Mononuclear cell (primary cell): ENCODE measurements at regions not wholly inside any gene's neighbourhood (a gene's known extent, or its start where the extent isn't known, plus 50 kb on each side); places are given as distances from the start of the nearest gene placed in this dataset.

ENCODE experiments used
- H3K27me3 ChIP-seq: 2 replicates; pipeline ENCODE4 v1.6.0; 2011; ENCODE audit warnings: low read length, control low read depth; ENCODE audit not compliant: insufficient read depth
- H3K4me1 ChIP-seq: 2 replicates; pipeline ENCODE4 v1.5.1; 2011; ENCODE audit warnings: mild to moderate bottlenecking, low read length, control low read depth; ENCODE audit not compliant: insufficient read depth
- H3K4me3 ChIP-seq: 2 replicates; pipeline ENCODE4 v1.5.1; 2011; ENCODE audit warnings: mild to moderate bottlenecking, low read length, moderate library complexity
- H3K9me3 ChIP-seq: 2 replicates; pipeline ENCODE4 v1.5.1; 2011; ENCODE audit warnings: low read depth, mild to moderate bottlenecking, control low read depth, low read length

DNA sequence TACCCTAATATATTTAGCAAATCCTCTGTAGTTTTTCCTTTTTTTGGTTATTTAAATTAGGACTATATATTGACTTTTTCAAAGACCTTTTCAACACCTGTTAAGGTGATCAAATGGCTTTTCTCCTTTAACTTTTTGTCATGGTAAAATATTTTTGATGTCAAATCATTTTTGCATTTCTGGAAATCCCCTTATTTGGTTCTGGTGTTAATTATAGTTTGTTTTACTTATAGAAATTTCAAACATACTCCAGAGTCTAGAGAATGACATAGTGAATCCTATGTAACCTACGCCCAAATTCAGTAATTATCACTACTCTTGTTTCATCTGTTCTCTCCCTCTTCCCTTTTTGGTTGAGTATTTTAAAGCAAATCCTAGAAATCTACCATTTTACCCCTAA lies 121.3 kb upstream of the TBL1XR1 start:
- Histone ChIP-seq H3K9me3 (no peaks in the 10 kb centered on the region), H3K4me1 (peaks cover 35% of the 10 kb centered on the region), H3K27me3 (no peaks in the 10 kb centered on the region), H3K4me3 (no peak overlapping the region)

DNA sequence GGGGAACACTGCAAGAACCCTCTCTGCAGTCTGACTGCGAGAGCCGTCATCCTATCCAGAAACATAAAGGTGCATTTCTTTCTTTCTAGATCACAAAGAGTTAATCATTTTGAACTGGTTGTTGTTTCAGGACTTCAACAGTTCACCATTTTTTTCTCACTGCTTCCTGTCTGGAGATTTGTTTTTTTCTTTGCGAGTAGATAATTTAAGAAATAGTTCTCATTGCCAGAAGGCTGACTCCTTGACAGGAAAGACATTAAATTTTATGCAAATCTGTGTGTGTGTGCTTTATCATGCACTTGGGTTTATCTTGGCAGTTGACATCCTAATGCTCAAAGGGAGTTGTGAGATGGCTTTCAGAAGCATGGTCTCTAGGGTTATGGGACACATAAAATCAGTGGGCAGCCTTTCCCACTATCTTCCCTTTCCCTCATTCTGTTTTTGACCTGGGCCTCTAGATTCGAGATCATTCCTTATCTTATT lies 123.5 kb upstream of the TBL1XR1 start:
- Histone ChIP-seq H3K4me3 (no peak overlapping the region), H3K27me3 (no peaks in the 10 kb centered on the region), H3K4me1 (peaks cover 55% of the 10 kb centered on the region), H3K9me3 (no peaks in the 10 kb centered on the region)

GRCh38 chr3:177321819-177322218 lies 124.5 kb upstream of the TBL1XR1 start:
- peaks cover 56% of the 10 kb centered on the region for H3K4me1 ChIP-seq
- H3K27me3 ChIP-seq = no peaks in the 10 kb centered on the region

DNA sequence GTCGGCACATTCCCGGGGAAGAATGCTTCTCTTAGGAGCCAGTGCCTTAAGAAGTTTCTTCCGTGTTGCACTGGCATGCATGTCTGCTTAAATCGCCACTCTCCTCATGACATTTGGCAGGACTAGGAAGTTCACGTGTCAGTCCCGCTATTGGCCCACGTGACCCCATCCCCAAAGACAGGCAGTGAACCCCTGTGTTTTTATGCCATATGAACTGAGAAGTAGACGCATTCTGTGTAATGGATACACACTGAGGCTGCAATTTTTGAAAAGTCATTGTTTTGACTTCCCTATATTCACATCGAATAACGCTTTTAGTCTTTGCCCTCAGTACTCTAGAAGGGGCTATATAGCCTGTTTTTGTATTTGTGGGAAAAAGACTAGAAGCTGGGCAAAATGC lies 125.6 kb upstream of the TBL1XR1 start:
- H3K4me1 ChIP-seq = peaks cover 53% of the 10 kb centered on the region
- no peaks in the 10 kb centered on the region for H3K27me3 ChIP-seq
- H3K9me3 ChIP-seq = no peaks in the 10 kb centered on the region
- H3K4me3 ChIP-seq = no peak overlapping the region

More at GRCh38 chr3:177321819-177322218, 124.5 kb upstream of the TBL1XR1 start:
- Histone ChIP-seq H3K4me3 (no peak overlapping the region), H3K9me3 (no peaks in the 10 kb centered on the region)

DNA sequence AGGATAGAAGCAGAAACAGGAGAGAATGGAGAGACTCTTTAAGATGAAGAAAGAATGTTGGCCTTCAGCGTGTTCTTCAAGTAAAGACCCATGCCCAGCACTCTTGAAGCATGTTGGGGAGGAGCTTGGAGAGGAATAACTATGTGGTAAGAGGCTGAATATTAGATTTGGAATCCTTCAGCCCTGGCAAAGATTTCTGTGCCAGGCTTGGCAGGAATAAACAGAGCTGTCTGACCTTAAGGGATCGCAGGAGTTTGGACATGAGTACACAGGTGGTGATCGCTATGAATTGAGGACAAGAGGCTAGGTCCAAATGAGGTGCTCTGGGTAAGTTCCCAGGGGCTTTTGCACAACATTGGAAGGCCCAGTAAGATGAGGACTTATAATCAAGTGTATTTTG lies 132.6 kb upstream of the TBL1XR1 start:
- Histone ChIP-seq H3K27me3 (no peaks in the 10 kb centered on the region), H3K4me1 (peaks cover 42% of the 10 kb centered on the region), H3K9me3 (no peaks in the 10 kb centered on the region), H3K4me3 (no peak overlapping the region)

- Histone ChIP-seq H3K27me3 (no peaks in the 10 kb centered on the region), H3K4me3 (no peak overlapping the region), H3K9me3 (no peaks in the 10 kb centered on the region), H3K4me1 (peaks cover 42% of the 10 kb centered on the region)
Observed at GRCh38 chr3:177330779-177331178, 133.5 kb upstream of the TBL1XR1 start.

GRCh38 chr3:177331203-177331835 lies 134.0 kb upstream of the TBL1XR1 start:
- Histone ChIP-seq H3K4me1 (peaks cover 46% of the 10 kb centered on the region), H3K27me3 (no peaks in the 10 kb centered on the region), H3K9me3 (no peaks in the 10 kb centered on the region), H3K4me3 (no peak overlapping the region)

DNA sequence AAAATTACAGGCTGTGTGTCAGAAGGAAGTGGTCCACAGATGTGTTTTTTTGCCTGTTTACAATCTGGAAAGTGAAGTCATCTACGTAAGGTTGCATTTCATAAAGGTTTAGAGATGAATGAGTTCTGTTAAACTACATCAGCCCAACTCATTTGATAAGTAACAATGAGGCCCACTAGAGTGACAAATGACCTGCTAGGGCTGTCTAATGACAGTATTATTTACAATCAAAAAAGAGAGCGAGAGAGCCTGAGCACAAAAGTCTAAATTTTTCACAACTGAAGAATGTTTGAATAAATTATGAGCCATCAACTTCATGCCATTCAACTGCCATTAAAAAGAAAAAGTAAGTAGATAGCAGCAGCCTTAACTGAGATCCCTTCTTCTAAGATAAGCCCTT lies 135.7 kb upstream of the TBL1XR1 start:
- Histone ChIP-seq H3K4me3 (no peak overlapping the region), H3K4me1 (peaks cover 63% of the 10 kb centered on the region), H3K27me3 (no peaks in the 10 kb centered on the region), H3K9me3 (no peaks in the 10 kb centered on the region)

- H3K4me3 ChIP-seq = no peak overlapping the region
- peaks cover 71% of the 10 kb centered on the region for H3K4me1 ChIP-seq
- H3K27me3 ChIP-seq = no peaks in the 10 kb centered on the region
- H3K9me3 ChIP-seq = no peaks in the 10 kb centered on the region
Observed at GRCh38 chr3:177333533-177334520, 136.5 kb upstream of the TBL1XR1 start.

DNA sequence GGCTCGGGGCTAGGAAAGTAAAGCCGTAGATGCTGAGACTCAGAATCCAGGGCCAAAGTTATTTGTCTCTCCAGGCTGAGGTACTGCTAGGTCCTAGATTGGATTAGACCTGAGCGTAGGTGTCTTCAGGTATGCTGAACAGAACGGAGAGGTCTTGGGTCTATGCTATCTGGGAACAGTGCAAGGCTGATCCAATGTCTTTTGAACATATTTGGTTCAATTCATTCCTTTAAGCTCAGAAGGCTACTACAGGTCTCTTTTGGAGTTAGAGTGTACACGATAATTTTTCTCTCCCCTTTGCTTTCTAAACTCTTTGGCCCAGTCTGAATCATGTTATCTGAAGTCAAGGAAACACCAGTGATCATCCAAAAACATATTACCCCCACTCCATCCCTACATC lies 137.5 kb upstream of the TBL1XR1 start:
- H3K4me3 ChIP-seq = no peak overlapping the region
- H3K27me3 ChIP-seq = no peaks in the 10 kb centered on the region
- H3K9me3 ChIP-seq = no peaks in the 10 kb centered on the region
- H3K4me1 ChIP-seq = peaks cover 80% of the 10 kb centered on the region

- Histone ChIP-seq H3K9me3 (no peaks in the 10 kb centered on the region), H3K4me1 (peaks cover 86% of the 10 kb centered on the region), H3K27me3 (no peaks in the 10 kb centered on the region), H3K4me3 (no peak overlapping the region)
Observed at GRCh38 chr3:177335728-177336127, 138.4 kb upstream of the TBL1XR1 start.

DNA sequence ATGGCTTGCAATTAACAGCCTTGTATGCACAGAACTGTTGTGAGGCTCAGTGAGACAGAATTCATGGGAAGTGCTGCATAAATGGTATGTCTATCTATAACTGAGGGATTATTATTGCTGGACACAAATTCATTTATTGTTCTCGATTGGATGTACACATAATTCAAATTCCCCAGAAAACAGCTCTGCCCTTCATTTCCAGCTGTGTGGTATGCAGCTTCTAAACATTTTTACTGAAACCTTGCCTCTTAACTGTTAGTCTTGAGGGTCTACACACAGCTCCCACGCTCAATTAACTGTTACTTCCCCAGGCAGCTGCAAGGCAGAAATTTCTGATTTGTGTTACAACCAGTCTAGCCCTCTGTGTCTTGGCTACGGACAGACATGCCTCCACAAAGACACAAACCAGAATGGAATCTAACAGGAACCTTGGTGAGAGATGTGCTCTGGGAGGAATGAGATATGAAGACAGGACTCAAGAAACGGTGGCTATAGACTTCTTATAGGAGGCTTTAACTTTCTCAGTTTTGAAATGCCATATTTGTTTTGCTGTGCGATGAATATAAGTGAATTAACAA lies 139.7 kb upstream of the TBL1XR1 start:
- Histone ChIP-seq H3K27me3 (no peaks in the 10 kb centered on the region), H3K4me1 (peaks cover 78% of the 10 kb centered on the region), H3K4me3 (no peak overlapping the region), H3K9me3 (no peaks in the 10 kb centered on the region)

GRCh38 chr3:177337541-177338331 lies 140.5 kb upstream of the TBL1XR1 start:
- no peaks in the 10 kb centered on the region for H3K27me3 ChIP-seq
- peaks cover 76% of the 10 kb centered on the region for H3K4me1 ChIP-seq
- H3K9me3 ChIP-seq = no peaks in the 10 kb centered on the region
- H3K4me3 ChIP-seq = no peak overlapping the region

GRCh38 chr3:177338697-177339219 lies 141.5 kb upstream of the TBL1XR1 start:
- no peaks in the 10 kb centered on the region for H3K9me3 ChIP-seq
- H3K4me1 ChIP-seq = peaks cover 66% of the 10 kb centered on the region
- no peak overlapping the region for H3K4me3 ChIP-seq
- H3K27me3 ChIP-seq = no peaks in the 10 kb centered on the region
